GM20000 (cell line): ENCODE measurements at regions not wholly inside any gene's neighbourhood (a gene's known extent, or its start where the extent isn't known, plus 50 kb on each side); places are given as distances from the start of the nearest gene placed in this dataset.
A peak's percentile ranks its signal among the peaks of the same experiment; 100 is the strongest.

Experiments used
- DNase-seq: peaks from one replicate; pipeline ENCODE4 v3.0.0; 2012; ENCODE audit warnings: low spot score
- CTCF ChIP-seq: IDR thresholded peaks from 2 replicates; pipeline ENCODE4 v1.5.1; 2012; ENCODE audit warnings: mild to moderate bottlenecking, control low read depth; ENCODE audit errors: extremely low read depth, missing control alignments

DNA sequence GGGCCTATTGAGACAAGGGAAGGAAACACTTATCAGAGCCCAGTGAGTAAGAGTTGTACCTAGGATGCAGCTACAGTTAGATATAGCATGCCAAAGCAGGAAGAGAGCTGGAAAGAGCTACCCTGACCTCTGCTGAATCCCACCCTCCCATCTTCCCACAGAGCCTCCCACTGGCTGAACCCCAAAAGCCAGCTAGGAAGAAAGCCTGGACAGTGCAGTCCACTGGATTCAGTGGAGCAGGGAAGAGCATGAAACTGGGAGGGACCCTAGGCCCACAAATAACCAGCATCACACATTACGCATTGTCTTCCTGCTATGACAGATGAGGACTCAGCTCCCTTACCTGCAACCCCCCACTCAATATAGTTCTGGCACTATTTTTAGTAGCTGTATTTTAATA, 81.5 kb upstream of the AKAP13 start:
- no peak for DNase-seq

DNA sequence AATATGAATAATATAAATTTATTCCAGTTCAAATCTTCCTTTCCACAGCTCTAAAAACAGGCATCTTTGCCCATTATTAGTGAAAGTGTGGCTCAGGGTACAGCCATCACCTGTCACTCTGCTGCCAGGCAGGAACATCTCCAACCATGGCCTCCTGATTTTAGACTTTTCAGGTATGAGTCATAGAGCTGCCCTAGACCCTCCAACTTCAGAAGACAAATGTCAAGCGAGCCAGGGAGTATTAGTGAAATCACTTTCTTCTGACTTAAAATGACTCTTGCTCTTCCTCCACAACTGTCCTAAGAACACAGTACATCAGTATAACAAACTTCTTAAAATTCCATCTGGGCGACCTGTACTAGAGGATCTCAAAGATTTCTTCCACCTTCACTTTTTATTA, 78.1 kb upstream of the AKAP13 start:
- no peak for DNase-seq
- TF ChIP-seq CTCF, result no peak

More for the DNA sequence above, 81.5 kb upstream of the AKAP13 start:
- no peak for TF ChIP-seq CTCF

GRCh38 chr15:85305050-85305449, 75.4 kb upstream of the AKAP13 start:
- no peak for TF ChIP-seq CTCF
- no peak for DNase-seq

DNA sequence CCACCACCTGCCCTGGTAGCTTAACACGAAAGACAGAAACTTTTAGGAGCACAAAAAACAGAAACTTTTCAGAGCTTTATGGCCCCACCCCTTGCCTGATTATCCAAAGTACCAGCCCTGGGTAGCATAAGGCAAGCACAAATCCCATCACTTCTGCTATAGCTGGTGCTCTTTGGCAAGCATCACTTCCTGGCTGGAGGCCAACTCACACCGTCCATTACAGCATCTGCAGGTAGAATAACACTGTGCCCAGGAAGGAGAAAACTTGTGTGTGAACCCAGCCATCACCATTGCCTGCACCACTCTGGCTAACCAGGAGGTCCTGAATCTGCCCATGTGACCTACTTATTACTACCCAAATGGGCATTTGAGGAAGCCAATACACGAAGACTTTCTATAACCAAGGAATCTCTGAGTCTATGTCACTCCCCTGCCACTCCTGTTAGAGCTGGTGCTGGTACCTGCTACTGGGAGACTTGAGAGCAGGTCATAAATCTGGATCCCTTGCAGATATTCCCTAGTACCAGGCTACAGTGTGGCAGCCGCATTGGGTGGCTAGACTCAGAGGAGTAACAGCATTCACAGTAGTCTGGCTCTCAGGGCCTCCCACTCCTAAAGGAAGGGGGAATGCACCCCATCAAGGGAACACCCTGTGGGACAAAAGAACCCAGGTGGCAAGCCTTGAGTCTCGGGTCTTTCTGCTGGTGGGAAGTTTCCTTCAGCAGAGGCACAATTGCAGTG, 73.3 kb upstream of the AKAP13 start:
- no peak for DNase-seq
- no peak for TF ChIP-seq CTCF

DNA sequence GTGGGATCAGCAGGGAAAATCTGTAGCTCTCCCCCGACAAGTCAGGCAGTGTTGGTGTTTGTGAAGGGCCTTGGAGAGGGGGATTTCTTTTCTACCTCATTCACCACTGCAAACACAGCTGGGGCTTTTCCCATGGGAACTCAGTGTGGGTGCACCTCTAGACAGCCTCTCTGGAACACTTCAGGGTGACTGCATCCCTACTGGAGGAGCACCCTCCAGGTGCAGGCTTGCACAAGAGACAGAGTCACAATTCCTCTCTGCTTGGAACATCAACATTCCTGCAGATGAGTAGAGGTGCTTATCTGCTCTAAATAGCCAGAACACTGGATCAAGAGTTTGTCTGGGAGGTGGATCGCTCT, 72.7 kb upstream of the AKAP13 start:
- TF ChIP-seq CTCF, result no peak
- no peak for DNase-seq

DNA sequence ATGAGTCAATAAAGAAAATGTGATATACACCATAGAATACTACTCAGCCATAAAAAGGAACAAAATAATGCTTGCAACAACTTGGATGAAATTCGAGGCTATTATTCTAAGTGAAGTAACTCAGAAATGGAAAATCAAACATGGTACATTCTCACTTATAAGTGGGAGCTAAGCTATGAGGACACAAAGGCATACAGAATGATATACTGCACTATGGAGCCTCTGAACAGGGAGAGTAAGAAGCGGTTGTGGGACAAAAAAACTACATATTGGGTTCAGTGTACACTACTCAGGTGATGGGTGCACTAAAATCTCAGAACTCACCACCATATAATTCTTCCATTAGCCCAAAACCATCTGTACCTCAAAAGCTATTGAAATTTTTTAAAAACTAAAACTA, 68.8 kb upstream of the AKAP13 start:
- DNase-seq, result no peak
- no peak for TF ChIP-seq CTCF

DNA sequence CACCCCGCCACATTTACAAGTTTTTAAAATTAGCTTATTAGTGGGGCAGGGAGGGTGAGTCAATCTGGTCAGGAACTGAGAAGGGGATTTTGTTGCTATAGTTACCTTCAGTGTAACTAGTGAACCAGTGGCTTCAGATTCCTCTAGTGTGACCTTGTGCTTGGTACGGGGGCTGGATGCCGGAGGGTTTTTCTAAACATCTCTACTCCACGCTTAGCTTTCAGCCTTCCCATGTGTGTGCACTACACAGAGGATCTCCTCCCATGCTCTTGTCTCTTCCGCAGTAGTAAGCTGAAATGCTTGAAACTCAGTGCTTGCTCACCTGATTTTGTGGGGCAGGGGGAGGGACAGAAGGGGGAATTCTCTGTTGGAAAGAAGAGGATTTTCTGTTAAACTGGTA, 67.9 kb upstream of the AKAP13 start:
- peak; percentile 79 for DNase-seq
- no peak for TF ChIP-seq CTCF
